Middle frontal gyrus (tissue), 1 donor: ENCODE measurements at regions not wholly inside any gene's neighbourhood (a gene's known extent, or its start where the extent isn't known, plus 50 kb on each side); places are given as distances from the start of the nearest gene placed in this dataset.

Experiments
- DNase-seq: peaks from one replicate; pipeline ENCODE4 v3.0.0-alpha.2; 2015; ENCODE audit warnings: low spot score; ENCODE audit errors: extremely low spot score

- DNase-seq: no peak
Observed at GRCh38 chr16:49216593-49216992, 65.0 kb downstream of the CBLN1 start.

GRCh38 chr16:49213594-49213993 is 68.0 kb downstream of the CBLN1 start:
- no peak for DNase-seq

GRCh38 chr16:49204191-49204590 is 77.4 kb downstream of the CBLN1 start:
- DNase-seq: no peak

- no peak for DNase-seq
Observed at GRCh38 chr16:49203361-49203760, 78.3 kb downstream of the CBLN1 start.

GRCh38 chr16:49201118-49201517 is 80.5 kb downstream of the CBLN1 start:
- no peak for DNase-seq

- DNase-seq: no peak
Observed at GRCh38 chr16:49200223-49200820, 81.3 kb downstream of the CBLN1 start.

- DNase-seq: no peak
Observed at GRCh38 chr16:49195237-49195548, 86.4 kb downstream of the CBLN1 start.

GRCh38 chr16:49194537-49195236 is 87.0 kb downstream of the CBLN1 start:
- DNase-seq: no peak

GRCh38 chr16:49193596-49193995 is 88.0 kb downstream of the CBLN1 start:
- DNase-seq: no peak

- no peak for DNase-seq
Observed at GRCh38 chr16:49189286-49189685, 92.4 kb downstream of the CBLN1 start.

GRCh38 chr16:49183911-49184310 is 97.7 kb downstream of the CBLN1 start:
- no peak for DNase-seq

- DNase-seq: no peak
Observed at GRCh38 chr16:49181791-49182518, 99.7 kb downstream of the CBLN1 start.

GRCh38 chr16:49179714-49180330 is 101.8 kb downstream of the CBLN1 start:
- no peak for DNase-seq

GRCh38 chr16:49168126-49168525 is 113.5 kb downstream of the CBLN1 start:
- no peak for DNase-seq

GRCh38 chr16:49165025-49165424 is 116.6 kb downstream of the CBLN1 start:
- DNase-seq: no peak

- no peak for DNase-seq
Observed at GRCh38 chr16:49161191-49161590, 120.4 kb downstream of the CBLN1 start.

GRCh38 chr16:49158029-49158642 is 123.5 kb downstream of the CBLN1 start:
- no peak for DNase-seq

- DNase-seq: no peak
Observed at GRCh38 chr16:49150341-49150740, 131.3 kb downstream of the CBLN1 start.

- no peak for DNase-seq
Observed at GRCh38 chr16:49148410-49148809, 133.2 kb downstream of the CBLN1 start.

- no peak for DNase-seq
Observed at GRCh38 chr16:49140618-49141017, 141.0 kb downstream of the CBLN1 start.

GRCh38 chr16:49130397-49130796 is 151.2 kb downstream of the CBLN1 start:
- DNase-seq: no peak

- no peak for DNase-seq
Observed at GRCh38 chr16:49129935-49130334, 151.7 kb downstream of the CBLN1 start.
